ENCODE measurements at regions not wholly inside any gene's neighbourhood (a gene's known extent, or its start where the extent isn't known, plus 50 kb on each side); places are given as distances from the start of the nearest gene placed in this dataset.

DNA sequence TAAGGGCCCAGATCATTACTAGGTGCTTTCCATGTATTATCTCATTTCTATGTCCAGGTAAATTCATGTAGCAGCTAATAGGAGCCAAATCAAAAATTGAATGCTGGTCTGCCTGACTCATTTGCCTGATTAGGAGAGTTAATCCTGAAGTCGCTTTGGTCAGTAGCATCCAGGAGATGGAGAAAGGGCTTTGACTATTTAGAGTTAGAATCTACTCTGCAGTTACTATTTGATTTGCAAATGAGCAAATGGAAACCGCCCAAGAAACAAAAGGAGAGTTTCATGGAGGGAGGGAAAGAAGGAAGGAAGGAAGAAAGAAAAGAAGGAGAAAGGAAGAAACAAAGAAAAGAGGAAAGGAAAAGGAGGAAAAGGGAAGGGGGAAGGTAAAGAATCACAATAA is 539.6 kb upstream of the MMS22L start:
- no peak overlapping the region for H3K14ac ChIP-seq (ENCODE audit: insufficient read length)
- no peak overlapping the region for H2BK5ac ChIP-seq (ENCODE audit: low read depth, low read length)
- H4K20me1 ChIP-seq (replicated peaks in 1 of 2; ENCODE audit: control insufficient read depth in 1 of 2, insufficient read depth in 2 of 2, low read length in 2 of 2), result no peaks in the 10 kb centered on the region
- CTCF ChIA-PET (ENCODE audit: partially characterized antibody), result interaction anchor here (0.6 kb wide), 1 partner anchor 1020 kb away, joined by 3 read pairs; no protein-coding TSS in a partner anchor
- no peak for DNase-seq (ENCODE audit: low read depth in 1 of 2, low spot score in 2 of 2)
- FAIRE-seq, result no peak
- H3K56ac ChIP-seq (replicated peaks; ENCODE audit: insufficient read length, low read depth, low read length), result no peak overlapping the region
- no peak overlapping the region for H2AK5ac ChIP-seq (ENCODE audit: low read depth, low read length)
- no peak overlapping the region for H2BK20ac ChIP-seq (ENCODE audit: low read length)
- no peaks in the 10 kb centered on the region for H3K23me2 ChIP-seq (ENCODE audit: low read depth, low read length)
- H3K9me3 ChIP-seq (ENCODE audit: insufficient read depth in 2 of 2, low read depth in 1 of 2, low read length in 1 of 2), result no peaks in the 10 kb centered on the region
- H4K8ac ChIP-seq (ENCODE audit: extremely low read depth, insufficient read depth, low read length), result no peak overlapping the region
- H2BK12ac ChIP-seq (ENCODE audit: low read depth, low read length), result no peak overlapping the region
- H2AFZ ChIP-seq (ENCODE audit: low read length), result no peak overlapping the region
- H3K36me3 ChIP-seq (ENCODE audit: control insufficient read depth in 2 of 4, insufficient read depth in 4 of 4, low read length in 3 of 4), result no peaks in the 10 kb centered on the region
- POLR2A ChIA-PET (ENCODE audit: partially characterized antibody), result no interaction called here
- WGBS, 2 experiments (ENCODE audit: extremely low coverage in 1 of 2, insufficient coverage in 1 of 2, insufficient read length in 1 of 2, insufficient replicate concordance in 2 of 2, low coverage in 1 of 2, low lambda C conversion rate in 2 of 2, missing lambda C conversion rate in 1 of 2), result 19% methylated on average over 2 of the region's 2 CpGs; no CpG with 5 or more reads in 1 of the 2 experiments
- no peak overlapping the region for H3K18ac ChIP-seq (ENCODE audit: extremely low read depth, low read length)
- no peak overlapping the region for H2BK15ac ChIP-seq (ENCODE audit: low read length)
- no peak overlapping the region for H3K4ac ChIP-seq (replicated peaks; ENCODE audit: insufficient read length, low read depth, low read length)
- H3K27ac ChIP-seq (ENCODE audit: low read depth, low read length), result no peak overlapping the region
- peaks cover 2 to 13% (median 5%) of the 10 kb centered on the region in 4 experiments; a peak in 4 of 7 replicates for H3K4me1 ChIP-seq (replicated peaks in 1 of 4; ENCODE audit: control insufficient read depth in 3 of 4, insufficient read depth in 4 of 4, low read length in 3 of 4)
- no peak overlapping the region for H2BK120ac ChIP-seq (replicated peaks; ENCODE audit: low read depth, low read length)
- no peaks in the 10 kb centered on the region for H3K79me1 ChIP-seq (ENCODE audit: low read depth, low read length)
- H4K5ac ChIP-seq (ENCODE audit: insufficient read length, low read depth, low read length), result no peak overlapping the region
- no peak overlapping the region for H3K4me2 ChIP-seq (ENCODE audit: insufficient read depth in 1 of 2, low read depth in 2 of 2, low read length in 2 of 2)
- no peak overlapping the region for H4K91ac ChIP-seq (replicated peaks; ENCODE audit: insufficient read length, low read length)
- H3K27me3 ChIP-seq (replicated peaks in 1 of 4; ENCODE audit: control insufficient read depth in 3 of 4, extremely low read depth in 1 of 4, insufficient read depth in 3 of 4, low read length in 3 of 4), result no peaks in the 10 kb centered on the region
- H3K23ac ChIP-seq (ENCODE audit: insufficient read length), result no peak overlapping the region
- H3K9ac ChIP-seq (replicated peaks in 1 of 4; ENCODE audit: extremely low read depth in 1 of 4, low read depth in 3 of 4, low read length in 3 of 4), result no peak overlapping the region
- H3K4me3 ChIP-seq (ENCODE audit: extremely low read depth in 1 of 4, insufficient read depth in 2 of 4, low read depth in 3 of 4, low read length in 4 of 4), result no peak overlapping the region; a peak in 1 of 8 replicates
- H3K79me2 ChIP-seq (ENCODE audit: control insufficient read depth in 1 of 2, insufficient read depth in 2 of 2, low read length in 2 of 2), result no peaks in the 10 kb centered on the region
- TF ChIP-seq SP4 (IDR thresholded peaks at IDR 0.05; ENCODE audit: low read length), result no peak
